DND-41 (cell line): ENCODE measurements at regions not wholly inside any gene's neighbourhood (a gene's known extent, or its start where the extent isn't known, plus 50 kb on each side); places are given as distances from the start of the nearest gene placed in this dataset.
"Not testable (repeated sequence)": the region's sequence is repeated elsewhere in the genome, so short reads cannot be mapped to it uniquely, and the experiment has no call there.

ENCODE experiments used
- ATAC-seq: fragments of 200-7000 bp; cut with Tn5 transposase; 3 replicates; pipeline ENCODE4 v1.9.1; 2021; ENCODE audit warnings: low read depth; ENCODE audit not compliant: insufficient read depth
- DNase-seq: peaks from one replicate; pipeline ENCODE4 v3.0.0-alpha.2; 2020
- H2AFZ ChIP-seq: 2 replicates; pipeline ENCODE4 v1.6.0; 2012; ENCODE audit warnings: low read depth, low read length
- H3K27ac ChIP-seq: 2 replicates; pipeline ENCODE4 v1.5.1; 2012; ENCODE audit warnings: low read length, inconsistent platforms
- H3K27me3 ChIP-seq: fragments of 200-600 bp; sonication (generic); 2 replicates; pipeline ENCODE4 v1.6.0; 2012; ENCODE audit warnings: low read length, mild to moderate bottlenecking, inconsistent platforms; ENCODE audit not compliant: insufficient read depth, poor library complexity
- H3K36me3 ChIP-seq: 2 replicates; pipeline ENCODE4 v1.5.1; 2012; ENCODE audit warnings: low read length, inconsistent platforms; ENCODE audit not compliant: insufficient read depth
- H3K4me1 ChIP-seq: 2 replicates; pipeline ENCODE4 v1.5.1; 2012; ENCODE audit warnings: mild to moderate bottlenecking, low read length; ENCODE audit not compliant: insufficient read depth
- H3K4me2 ChIP-seq: 2 replicates; pipeline ENCODE4 v1.6.0; 2012; ENCODE audit warnings: mild to moderate bottlenecking, moderate library complexity, low read length, inconsistent platforms; ENCODE audit not compliant: insufficient read depth
- H3K4me3 ChIP-seq, 2 experiments: fragments of 200-600 bp in 1 of 2; shearing (Covaris generic) in 1 of 2; 2 replicates each; pipeline ENCODE4 v1.5.1; 2012 to 2016; ENCODE audit warnings: inconsistent platforms in 2 of 2, low read length in 2 of 2, mild to moderate bottlenecking in 2 of 2, low read depth in 1 of 2, moderate library complexity in 1 of 2
- H3K79me2 ChIP-seq: 2 replicates; pipeline ENCODE4 v1.6.0; 2012; ENCODE audit warnings: low read length, inconsistent platforms; ENCODE audit not compliant: insufficient read depth
- H3K9ac ChIP-seq: 2 replicates; pipeline ENCODE4 v1.6.0; 2012; ENCODE audit warnings: low read depth, mild to moderate bottlenecking, inconsistent platforms, low read length, moderate library complexity
- H3K9me3 ChIP-seq: 2 replicates; pipeline ENCODE4 v1.5.1; 2012; ENCODE audit warnings: low read length, moderate library complexity, mild to moderate bottlenecking, inconsistent platforms; ENCODE audit not compliant: insufficient read depth, severe bottlenecking
- H4K20me1 ChIP-seq: 2 replicates; pipeline ENCODE4 v1.6.0; 2012; ENCODE audit warnings: low read length; ENCODE audit not compliant: insufficient read depth
- CTCF ChIP-seq: IDR thresholded peaks from 2 replicates; pipeline ENCODE4 v1.5.1; 2012; ENCODE audit warnings: borderline replicate concordance, low read length, moderate library complexity, mild to moderate bottlenecking; ENCODE audit not compliant: poor library complexity, severe bottlenecking; ENCODE audit errors: extremely low read depth
- EZH2 ChIP-seq: IDR thresholded peaks from 3 replicates; pipeline ENCODE4 v1.6.1; 2012; ENCODE audit warnings: borderline replicate concordance, low read depth, mild to moderate bottlenecking, moderate library complexity, low read length, inconsistent platforms; ENCODE audit not compliant: severe bottlenecking

- TF ChIP-seq EZH2: no peak
- no peak for TF ChIP-seq CTCF
- no peak overlapping the region for H3K9ac ChIP-seq
- no peak overlapping the region for H2AFZ ChIP-seq
- DNase-seq (no peak), ATAC-seq (no peak)
- no peak overlapping the region for H3K4me3 ChIP-seq
- no peaks in the 10 kb centered on the region for H3K27me3 ChIP-seq
- H3K9me3 ChIP-seq: peaks cover 20% of the 10 kb centered on the region
- H4K20me1 ChIP-seq: no peaks in the 10 kb centered on the region
- peaks cover 9% of the 10 kb centered on the region for H3K36me3 ChIP-seq
- H3K79me2 ChIP-seq: no peaks in the 10 kb centered on the region
- H3K4me2 ChIP-seq: no peak overlapping the region
- H3K27ac ChIP-seq: no peak overlapping the region
- H3K4me1 ChIP-seq: no peaks in the 10 kb centered on the region
Measured at GRCh38 chr7:110311556-110311955, 779.4 kb upstream of the LRRN3 start.

- DNase-seq (no peak), ATAC-seq (no peak)
- Histone ChIP-seq H3K79me2 (no peaks in the 10 kb centered on the region), H3K4me2 (no peak overlapping the region), H2AFZ (no peak overlapping the region), H3K27ac (no peak overlapping the region), H3K9me3 (peaks cover 11% of the 10 kb centered on the region), H3K36me3 (no peaks in the 10 kb centered on the region; the same call in 1 of the 2 replicates), H3K4me1 (no peaks in the 10 kb centered on the region), H3K4me3 (no peak overlapping the region), H3K9ac (no peak overlapping the region), H4K20me1 (no peaks in the 10 kb centered on the region), H3K27me3 (no peaks in the 10 kb centered on the region)
- TF ChIP-seq CTCF: no peak
Measured at GRCh38 chr7:110317541-110318265, 773.2 kb upstream of the LRRN3 start.

GRCh38 chr7:110320285-110320684, 770.6 kb upstream of the LRRN3 start:
- not testable (repeated sequence) for H3K4me3 ChIP-seq, ATAC-seq, H3K27ac ChIP-seq, H3K36me3 ChIP-seq, H3K79me2 ChIP-seq, H3K27me3 ChIP-seq, H2AFZ ChIP-seq, H3K4me2 ChIP-seq, H4K20me1 ChIP-seq, H3K9ac ChIP-seq, H3K4me1 ChIP-seq
- peaks cover 11% of the 10 kb centered on the region for H3K9me3 ChIP-seq
- peak; percentile 18 for DNase-seq

GRCh38 chr7:110322796-110323195, 768.1 kb upstream of the LRRN3 start:
- H3K9me3 ChIP-seq: peaks cover 11% of the 10 kb centered on the region
- no peaks in the 10 kb centered on the region; the same call in 1 of the 2 replicates for H3K36me3 ChIP-seq
- no peak for TF ChIP-seq EZH2
- no peak for TF ChIP-seq CTCF
- no peak overlapping the region for H2AFZ ChIP-seq
- no peaks in the 10 kb centered on the region for H3K27me3 ChIP-seq
- H3K9ac ChIP-seq: no peak overlapping the region
- DNase-seq (no peak), ATAC-seq (no peak)
- H3K4me1 ChIP-seq: no peaks in the 10 kb centered on the region
- H3K27ac ChIP-seq: no peak overlapping the region
- H3K79me2 ChIP-seq: no peaks in the 10 kb centered on the region
- H4K20me1 ChIP-seq: no peaks in the 10 kb centered on the region
- H3K4me3 ChIP-seq: no peak overlapping the region
- H3K4me2 ChIP-seq: no peak overlapping the region
